HL-60 (cell line): ENCODE measurements at regions not wholly inside any gene's neighbourhood (a gene's known extent, or its start where the extent isn't known, plus 50 kb on each side); places are given as distances from the start of the nearest gene placed in this dataset.

Source experiments
- DNase-seq, 2 experiments: peaks; one replicate each; pipeline ENCODE4 v3.0.0-alpha.2; 2010 to 2020; ENCODE audit warnings: low read depth in 1 of 2, low spot score in 1 of 2
- H3K27ac ChIP-seq: fragments of 250-450 bp; sonication (Bioruptor Pico); replicated peaks from 2 replicates; pipeline ENCODE4 v1.5.1; 2020; ENCODE audit warnings: mild to moderate bottlenecking, moderate library complexity
- H3K27me3 ChIP-seq: fragments of 250-450 bp; sonication (Bioruptor Pico); 2 replicates; pipeline ENCODE4 v1.5.1; 2021; ENCODE audit warnings: mild to moderate bottlenecking, moderate library complexity; ENCODE audit not compliant: insufficient read depth, poor library complexity, severe bottlenecking
- H3K4me3 ChIP-seq: replicated peaks from 2 replicates; pipeline ENCODE4 v1.5.1; 2011; ENCODE audit warnings: mild to moderate bottlenecking, control low read depth, low read length; ENCODE audit not compliant: insufficient read depth
- CTCF ChIP-seq: IDR thresholded peaks from one replicate; pipeline ENCODE4 v1.5.1; 2011; ENCODE audit warnings: low read length, control low read depth, inconsistent platforms; ENCODE audit not compliant: insufficient read depth
- GABPA ChIP-seq: IDR thresholded peaks from 2 replicates; pipeline ENCODE4 v1.6.1; 2012; ENCODE audit warnings: low read depth
- POLR2AphosphoS5 ChIP-seq: IDR thresholded peaks from 2 replicates; pipeline ENCODE4 v1.6.1; 2012; ENCODE audit warnings: low read depth
- REST ChIP-seq: IDR thresholded peaks from 2 replicates; pipeline ENCODE4 v1.6.1; 2012; ENCODE audit warnings: low read depth; ENCODE audit not compliant: insufficient replicate concordance
- SPI1 ChIP-seq: IDR thresholded peaks from 2 replicates; pipeline ENCODE4 v1.6.1; 2012; ENCODE audit warnings: low read depth, mild to moderate bottlenecking, borderline replicate concordance

- no peaks in the 10 kb centered on the region for H3K27me3 ChIP-seq
- no peak overlapping the region for H3K4me3 ChIP-seq
- H3K27ac ChIP-seq: no peak overlapping the region
- DNase-seq: no peak
- TF ChIP-seq REST: no peak
- TF ChIP-seq CTCF: no peak
- TF ChIP-seq POLR2AphosphoS5: no peak
- no peak for TF ChIP-seq GABPA
- TF ChIP-seq SPI1: no peak
Observed at GRCh38 chr5:57036761-57037160, 84.8 kb upstream of the MIER3 start.

GRCh38 chr5:57037355-57037754 is 85.4 kb upstream of the MIER3 start:
- TF ChIP-seq GABPA: no peak
- Histone ChIP-seq H3K27me3 (no peaks in the 10 kb centered on the region), H3K27ac (no peak overlapping the region), H3K4me3 (no peak overlapping the region)
- no peak for DNase-seq

- no peak overlapping the region for H3K4me3 ChIP-seq
Observed at GRCh38 chr5:57041570-57041969, 89.6 kb upstream of the MIER3 start.

More at GRCh38 chr5:57041570-57041969, 89.6 kb upstream of the MIER3 start:
- Histone ChIP-seq H3K27ac (no peak overlapping the region), H3K27me3 (no peaks in the 10 kb centered on the region)
- no peak for TF ChIP-seq REST
- no peak for TF ChIP-seq CTCF
- TF ChIP-seq POLR2AphosphoS5: no peak
- TF ChIP-seq GABPA: no peak
- no peak for DNase-seq
